Keratinocyte (primary cell): ENCODE measurements at regions not wholly inside any gene's neighbourhood (a gene's known extent, or its start where the extent isn't known, plus 50 kb on each side); places are given as distances from the start of the nearest gene placed in this dataset.

Experiments used
- EZH2 ChIP-seq: IDR thresholded peaks from one replicate; pipeline ENCODE4 v1.6.1; 2012; ENCODE audit warnings: inconsistent platforms, mild to moderate bottlenecking, low read length, moderate library complexity
- TF ChIP-seq, protein P1 (sequence below), 3 experiments: IDR thresholded peaks in 1 of 3; conservative IDR thresholded peaks in 1 of 3; optimal IDR thresholded peaks in 1 of 3; 2 replicates in 2 of 3; 3 replicates in 1 of 3; pipeline versions ENCODE3 to v1.5.1; 2011; ENCODE audit warnings: low read length in 3 of 3, mild to moderate bottlenecking in 3 of 3, moderate library complexity in 2 of 3, control low read depth in 1 of 3, inconsistent platforms in 1 of 3; ENCODE audit not compliant: insufficient read depth in 2 of 3; ENCODE audit errors: extremely low read depth in 1 of 3

DNA sequence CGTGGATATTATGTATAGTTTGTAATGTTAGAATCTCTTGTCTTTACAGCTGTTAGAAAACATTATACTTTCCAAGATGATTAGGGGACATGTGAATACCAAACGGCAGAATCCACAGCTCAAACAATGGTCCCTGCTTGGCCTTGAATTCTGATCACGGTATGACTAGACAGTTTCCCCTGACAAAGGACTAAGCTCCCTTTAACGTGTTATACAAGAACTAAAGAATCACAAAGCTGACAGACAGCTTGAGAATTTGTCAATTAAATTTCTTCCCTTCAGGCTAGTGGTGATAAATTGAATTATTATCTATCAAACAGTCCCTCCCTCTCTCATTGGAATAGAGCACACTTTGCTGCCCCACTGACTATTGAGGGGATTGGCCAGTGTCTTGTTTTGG, 359.2 kb upstream of the ID2 start:
- TF ChIP-seq, protein P1, sequence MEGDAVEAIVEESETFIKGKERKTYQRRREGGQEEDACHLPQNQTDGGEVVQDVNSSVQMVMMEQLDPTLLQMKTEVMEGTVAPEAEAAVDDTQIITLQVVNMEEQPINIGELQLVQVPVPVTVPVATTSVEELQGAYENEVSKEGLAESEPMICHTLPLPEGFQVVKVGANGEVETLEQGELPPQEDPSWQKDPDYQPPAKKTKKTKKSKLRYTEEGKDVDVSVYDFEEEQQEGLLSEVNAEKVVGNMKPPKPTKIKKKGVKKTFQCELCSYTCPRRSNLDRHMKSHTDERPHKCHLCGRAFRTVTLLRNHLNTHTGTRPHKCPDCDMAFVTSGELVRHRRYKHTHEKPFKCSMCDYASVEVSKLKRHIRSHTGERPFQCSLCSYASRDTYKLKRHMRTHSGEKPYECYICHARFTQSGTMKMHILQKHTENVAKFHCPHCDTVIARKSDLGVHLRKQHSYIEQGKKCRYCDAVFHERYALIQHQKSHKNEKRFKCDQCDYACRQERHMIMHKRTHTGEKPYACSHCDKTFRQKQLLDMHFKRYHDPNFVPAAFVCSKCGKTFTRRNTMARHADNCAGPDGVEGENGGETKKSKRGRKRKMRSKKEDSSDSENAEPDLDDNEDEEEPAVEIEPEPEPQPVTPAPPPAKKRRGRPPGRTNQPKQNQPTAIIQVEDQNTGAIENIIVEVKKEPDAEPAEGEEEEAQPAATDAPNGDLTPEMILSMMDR (optimal IDR thresholded peaks at IDR 0.05 in 1 of 3, IDR thresholded peaks at IDR 0.05 in 1 of 3, conservative IDR thresholded peaks at IDR 0.05 in 1 of 3; ENCODE audit: extremely low read depth in 1 of 3, insufficient read depth in 2 of 3, low read length in 3 of 3): no peak
- TF ChIP-seq EZH2: no peak
